ENCODE measurements at regions not wholly inside any gene's neighbourhood (a gene's known extent, or its start where the extent isn't known, plus 50 kb on each side); places are given as distances from the start of the nearest gene placed in this dataset.
"Not testable (repeated sequence)": the region's sequence is repeated elsewhere in the genome, so short reads cannot be mapped to it uniquely, and the experiment has no call there.

DNA sequence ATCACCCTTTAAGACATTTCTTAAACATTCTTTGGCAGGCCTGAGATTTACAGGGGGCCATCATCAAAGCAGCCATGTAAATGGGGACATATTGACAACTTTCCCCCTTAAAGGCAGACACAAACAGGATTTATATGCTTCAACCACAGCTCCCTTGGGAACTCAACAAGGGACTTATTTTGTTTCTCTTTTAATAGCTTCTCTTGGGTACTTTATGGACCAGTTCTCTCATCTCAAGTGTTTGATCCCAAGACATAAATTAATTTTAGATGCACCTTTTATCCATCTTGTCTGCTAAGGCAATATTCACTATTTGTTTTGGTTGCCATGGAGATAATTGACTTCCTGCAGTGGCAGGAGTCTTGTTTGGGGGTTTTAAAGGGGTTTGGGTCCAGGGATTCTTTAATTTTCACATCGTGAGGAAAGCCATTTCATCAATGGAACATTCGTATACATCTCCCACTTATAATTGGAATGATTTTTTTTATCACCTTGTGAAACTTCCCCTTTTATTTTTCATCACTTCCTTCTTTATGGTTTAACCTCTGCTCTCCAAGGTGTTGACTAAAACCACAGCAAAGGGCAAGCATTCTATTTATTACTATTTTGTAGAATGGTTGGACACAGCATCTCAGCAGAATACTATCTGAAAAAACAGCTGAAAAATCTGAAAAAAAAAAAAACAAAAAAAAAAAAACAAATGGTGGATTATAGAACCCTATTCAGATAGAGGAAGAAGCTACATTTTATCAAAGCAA lies 726.0 kb downstream of the DIAPH3 start:
- H3K4me3 ChIP-seq (ENCODE audit: low read length), result no peak overlapping the region

GRCh38 chr13:59439776-59440428 lies 723.8 kb downstream of the DIAPH3 start:
- WGBS (ENCODE audit: insufficient coverage, insufficient read length), result no CpG with 5 or more reads among the region's 29 CpGs
- no peak for DNase-seq (ENCODE audit: low read depth, low spot score)
- Histone ChIP-seq H3K36me3 (ENCODE audit: control insufficient read depth, insufficient read depth, low read length) (no peaks in the 10 kb centered on the region), H3K4me3 (ENCODE audit: low read length) (no peak overlapping the region), H3K4me1 (ENCODE audit: control insufficient read depth, insufficient read depth, low read length) (peaks cover 3% of the 10 kb centered on the region), H3K27me3 (ENCODE audit: control insufficient read depth, insufficient read depth, low read length) (no peaks in the 10 kb centered on the region), H3K27ac (ENCODE audit: low read length) (no peak overlapping the region), H3K9me3 (ENCODE audit: control insufficient read depth, insufficient read depth, low read length) (no peaks in the 10 kb centered on the region)

More for the DNA sequence above, 726.0 kb downstream of the DIAPH3 start:
- H3K27ac ChIP-seq (ENCODE audit: low read length), result no peak overlapping the region
- no peak for DNase-seq (ENCODE audit: low read depth, low spot score)
- peaks cover 2% of the 10 kb centered on the region for H3K4me1 ChIP-seq (ENCODE audit: control insufficient read depth, insufficient read depth, low read length)
- no peaks in the 10 kb centered on the region for H3K9me3 ChIP-seq (ENCODE audit: control insufficient read depth, insufficient read depth, low read length)
- H3K36me3 ChIP-seq (ENCODE audit: control insufficient read depth, insufficient read depth, low read length), result no peaks in the 10 kb centered on the region
- no CpG with 5 or more reads among the region's 2 CpGs for WGBS (ENCODE audit: insufficient coverage, insufficient read length)
- H3K27me3 ChIP-seq (ENCODE audit: control insufficient read depth, insufficient read depth, low read length), result no peaks in the 10 kb centered on the region

DNA sequence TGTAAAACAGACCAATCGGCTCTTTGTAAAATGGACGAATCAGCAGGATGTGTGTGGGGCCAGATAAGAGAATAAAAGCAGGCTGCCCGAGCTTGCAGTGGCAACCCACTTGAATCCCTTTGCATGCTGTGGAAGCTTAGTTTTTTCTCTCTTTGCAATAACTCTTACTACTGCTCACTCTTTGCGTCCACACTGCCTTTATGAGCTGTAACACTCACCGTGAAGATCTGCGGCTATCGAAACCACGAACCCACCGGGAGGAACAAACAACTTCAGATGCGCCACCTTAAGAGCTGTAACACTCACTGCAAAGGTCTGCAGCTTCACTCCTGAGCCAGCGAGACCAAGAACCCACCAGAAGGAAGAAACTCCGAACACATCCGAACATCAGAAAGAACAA lies 722.7 kb downstream of the DIAPH3 start:
- not testable (repeated sequence) for H3K27me3 ChIP-seq (ENCODE audit: control insufficient read depth, insufficient read depth, low read length); H3K4me3 ChIP-seq (ENCODE audit: low read length); H3K9me3 ChIP-seq (ENCODE audit: control insufficient read depth, insufficient read depth, low read length); DNase-seq (ENCODE audit: low read depth, low spot score); H3K36me3 ChIP-seq (ENCODE audit: control insufficient read depth, insufficient read depth, low read length); H3K4me1 ChIP-seq (ENCODE audit: control insufficient read depth, insufficient read depth, low read length); H3K27ac ChIP-seq (ENCODE audit: low read length)
- WGBS (ENCODE audit: insufficient coverage, insufficient read length), result no CpG with 5 or more reads among the region's 13 CpGs

GRCh38 chr13:59441596-59442280 lies 722.0 kb downstream of the DIAPH3 start:
- WGBS (ENCODE audit: insufficient coverage, insufficient read length), result 100% methylated on average over 1 of the region's 7 CpGs
- H3K4me3 ChIP-seq (ENCODE audit: low read length), result no peak overlapping the region

DNA sequence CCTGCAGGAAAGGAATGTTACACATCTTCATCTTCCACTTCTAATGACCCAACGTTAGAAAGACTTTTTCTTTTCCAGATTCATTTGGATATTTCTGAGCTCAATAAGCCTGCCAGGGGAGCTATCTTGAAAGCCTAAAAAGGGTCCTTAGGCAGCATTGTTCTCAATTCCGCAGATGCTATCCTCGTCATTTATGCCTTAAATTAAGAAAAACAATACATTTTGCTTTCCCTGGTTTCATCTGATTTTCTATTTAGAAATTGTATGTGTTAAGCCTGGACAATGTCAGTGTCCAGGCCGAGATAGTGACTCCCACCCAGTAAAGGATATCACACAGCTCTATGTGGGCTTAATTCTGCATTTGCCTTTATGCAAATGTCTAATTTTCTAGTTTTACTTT lies 721.3 kb downstream of the DIAPH3 start:
- Histone ChIP-seq H3K36me3 (ENCODE audit: control insufficient read depth, insufficient read depth, low read length) (no peaks in the 10 kb centered on the region), H3K4me3 (ENCODE audit: low read length) (no peak overlapping the region), H3K4me1 (ENCODE audit: control insufficient read depth, insufficient read depth, low read length) (peaks cover 5% of the 10 kb centered on the region), H3K9me3 (ENCODE audit: control insufficient read depth, insufficient read depth, low read length) (no peaks in the 10 kb centered on the region), H3K27me3 (ENCODE audit: control insufficient read depth, insufficient read depth, low read length) (no peaks in the 10 kb centered on the region), H3K27ac (ENCODE audit: low read length) (no peak overlapping the region)
- no CpG with 5 or more reads among the region's 4 CpGs for WGBS (ENCODE audit: insufficient coverage, insufficient read length)
- DNase-seq (ENCODE audit: low read depth, low spot score), result no peak

More at GRCh38 chr13:59441596-59442280, 722.0 kb downstream of the DIAPH3 start:
- no peak overlapping the region for H3K27ac ChIP-seq (ENCODE audit: low read length)
- no peaks in the 10 kb centered on the region for H3K27me3 ChIP-seq (ENCODE audit: control insufficient read depth, insufficient read depth, low read length)
- no peaks in the 10 kb centered on the region for H3K9me3 ChIP-seq (ENCODE audit: control insufficient read depth, insufficient read depth, low read length)
- DNase-seq (ENCODE audit: low read depth, low spot score), result no peak
- H3K36me3 ChIP-seq (ENCODE audit: control insufficient read depth, insufficient read depth, low read length), result no peaks in the 10 kb centered on the region
- peaks cover 5% of the 10 kb centered on the region for H3K4me1 ChIP-seq (ENCODE audit: control insufficient read depth, insufficient read depth, low read length)

DNA sequence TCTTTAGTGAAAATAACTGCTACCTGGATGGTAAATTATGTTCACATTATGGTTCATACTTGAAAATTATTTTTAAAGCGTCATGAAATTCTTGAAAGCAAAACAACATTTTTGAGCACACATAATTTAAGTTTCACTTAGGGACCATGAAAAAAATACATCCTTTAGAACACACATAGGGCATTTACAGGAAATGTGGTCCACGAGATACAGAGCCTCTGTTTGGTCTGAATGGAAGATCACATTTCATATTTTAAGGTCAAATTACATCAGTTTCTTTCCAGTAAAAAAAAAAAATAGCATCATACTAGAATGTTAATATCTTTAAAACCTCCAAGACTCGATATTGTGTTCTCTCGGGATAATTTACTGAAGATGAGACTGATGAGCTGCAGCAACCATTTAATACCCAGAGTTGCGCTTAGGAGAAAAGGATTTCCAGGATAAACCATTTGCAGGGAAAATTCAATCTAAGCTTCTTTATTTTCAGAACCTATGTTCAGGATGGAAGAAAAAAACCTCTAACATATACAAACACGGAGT lies 720.7 kb downstream of the DIAPH3 start:
- WGBS (ENCODE audit: insufficient coverage, insufficient read length), result no CpG with 5 or more reads among the region's 6 CpGs
- no peaks in the 10 kb centered on the region for H3K27me3 ChIP-seq (ENCODE audit: control insufficient read depth, insufficient read depth, low read length)
- H3K9me3 ChIP-seq (ENCODE audit: control insufficient read depth, insufficient read depth, low read length), result no peaks in the 10 kb centered on the region
- H3K4me1 ChIP-seq (ENCODE audit: control insufficient read depth, insufficient read depth, low read length), result peaks cover 9% of the 10 kb centered on the region
- DNase-seq (ENCODE audit: low read depth, low spot score), result no peak
- no peak overlapping the region for H3K4me3 ChIP-seq (ENCODE audit: low read length)
- no peak overlapping the region for H3K27ac ChIP-seq (ENCODE audit: low read length)
- no peaks in the 10 kb centered on the region for H3K36me3 ChIP-seq (ENCODE audit: control insufficient read depth, insufficient read depth, low read length)

DNA sequence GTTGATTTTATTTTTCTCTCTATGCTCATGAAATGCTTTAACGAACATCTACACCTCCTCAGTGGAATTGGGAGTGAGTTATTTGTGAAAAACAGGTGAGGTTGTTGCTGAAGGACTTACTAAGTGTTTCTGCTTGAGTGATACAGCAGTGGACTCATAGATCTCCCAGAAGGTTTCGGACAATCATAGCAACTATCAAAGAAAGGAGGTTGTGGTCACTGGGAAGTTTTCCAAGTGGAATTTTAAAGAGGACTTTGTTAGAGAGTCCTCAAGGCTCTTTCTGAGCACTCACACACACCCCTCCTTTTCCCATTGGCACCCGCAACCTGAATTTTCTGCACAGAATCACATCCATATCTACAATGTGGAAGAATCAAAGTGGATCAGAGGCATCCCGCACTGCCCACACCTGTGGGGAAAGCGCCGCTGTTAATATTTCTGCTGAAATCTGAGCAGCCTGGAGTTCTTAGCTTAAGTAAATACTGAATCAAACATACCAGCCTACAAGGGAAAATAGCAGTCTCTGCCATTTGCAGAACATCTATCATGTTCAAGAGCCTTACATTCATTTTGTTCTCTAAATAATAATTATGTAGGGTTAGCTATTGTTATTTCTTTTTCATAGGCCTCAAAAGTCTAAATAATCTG lies 719.4 kb downstream of the DIAPH3 start:
- WGBS (ENCODE audit: insufficient coverage, insufficient read length), result no CpG with 5 or more reads among the region's 6 CpGs

GRCh38 chr13:59445812-59446211 lies 717.9 kb downstream of the DIAPH3 start:
- no peak for DNase-seq (ENCODE audit: low read depth, low spot score)
- Histone ChIP-seq H3K4me3 (ENCODE audit: low read length) (no peak overlapping the region), H3K27me3 (ENCODE audit: control insufficient read depth, insufficient read depth, low read length) (no peaks in the 10 kb centered on the region), H3K36me3 (ENCODE audit: control insufficient read depth, insufficient read depth, low read length) (no peaks in the 10 kb centered on the region), H3K27ac (ENCODE audit: low read length) (no peak overlapping the region), H3K9me3 (ENCODE audit: control insufficient read depth, insufficient read depth, low read length) (no peaks in the 10 kb centered on the region), H3K4me1 (ENCODE audit: control insufficient read depth, insufficient read depth, low read length) (peaks cover 12% of the 10 kb centered on the region; the same call in 1 of the 2 replicates)
- WGBS (ENCODE audit: insufficient coverage, insufficient read length), result no CpG with 5 or more reads among the region's 2 CpGs

More for the DNA sequence above, 719.4 kb downstream of the DIAPH3 start:
- Histone ChIP-seq H3K27me3 (ENCODE audit: control insufficient read depth, insufficient read depth, low read length) (no peaks in the 10 kb centered on the region), H3K36me3 (ENCODE audit: control insufficient read depth, insufficient read depth, low read length) (no peaks in the 10 kb centered on the region), H3K4me1 (ENCODE audit: control insufficient read depth, insufficient read depth, low read length) (peaks cover 12% of the 10 kb centered on the region), H3K9me3 (ENCODE audit: control insufficient read depth, insufficient read depth, low read length) (no peaks in the 10 kb centered on the region), H3K27ac (ENCODE audit: low read length) (no peak overlapping the region), H3K4me3 (ENCODE audit: low read length) (no peak overlapping the region)
- no peak for DNase-seq (ENCODE audit: low read depth, low spot score)

DNA sequence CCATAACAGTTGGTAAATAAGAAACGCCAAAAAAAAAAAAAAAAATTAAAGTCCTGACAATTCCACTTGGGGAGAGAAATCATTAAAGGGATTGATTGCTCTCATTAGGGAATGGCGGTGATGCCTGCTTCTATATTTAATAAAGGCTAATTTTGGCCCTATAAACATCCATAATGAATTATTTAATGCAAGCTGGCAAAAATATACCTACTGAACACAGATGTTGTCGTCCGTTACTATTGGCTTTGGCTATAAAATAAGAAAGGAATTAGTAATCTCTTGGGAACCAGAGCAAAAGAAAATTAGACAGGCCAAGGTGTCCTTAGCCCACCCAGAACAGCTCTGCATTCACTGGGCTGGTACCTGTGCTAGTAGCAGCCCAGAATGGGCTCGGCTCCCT lies 717.3 kb downstream of the DIAPH3 start:
- H3K9me3 ChIP-seq (ENCODE audit: control insufficient read depth, insufficient read depth, low read length), result no peaks in the 10 kb centered on the region
- no CpG with 5 or more reads among the region's 5 CpGs for WGBS (ENCODE audit: insufficient coverage, insufficient read length)
- H3K27ac ChIP-seq (ENCODE audit: low read length), result no peak overlapping the region
- no peaks in the 10 kb centered on the region for H3K27me3 ChIP-seq (ENCODE audit: control insufficient read depth, insufficient read depth, low read length)
- DNase-seq (ENCODE audit: low read depth, low spot score), result no peak
- peaks cover 12% of the 10 kb centered on the region; the same call in 1 of the 2 replicates for H3K4me1 ChIP-seq (ENCODE audit: control insufficient read depth, insufficient read depth, low read length)
- H3K4me3 ChIP-seq (ENCODE audit: low read length), result no peak overlapping the region
- H3K36me3 ChIP-seq (ENCODE audit: control insufficient read depth, insufficient read depth, low read length), result no peaks in the 10 kb centered on the region

GRCh38 chr13:59447031-59447430 lies 716.7 kb downstream of the DIAPH3 start:
- H3K4me3 ChIP-seq (ENCODE audit: low read length), result no peak overlapping the region
- no peaks in the 10 kb centered on the region for H3K36me3 ChIP-seq (ENCODE audit: control insufficient read depth, insufficient read depth, low read length)
- no peaks in the 10 kb centered on the region for H3K27me3 ChIP-seq (ENCODE audit: control insufficient read depth, insufficient read depth, low read length)
- DNase-seq (ENCODE audit: low read depth, low spot score), result no peak
- H3K4me1 ChIP-seq (ENCODE audit: control insufficient read depth, insufficient read depth, low read length), result peaks cover 11% of the 10 kb centered on the region; the same call in 1 of the 2 replicates
- no peak overlapping the region for H3K27ac ChIP-seq (ENCODE audit: low read length)
- no peaks in the 10 kb centered on the region for H3K9me3 ChIP-seq (ENCODE audit: control insufficient read depth, insufficient read depth, low read length)
